Activated naive CD8-positive, alpha-beta T cell treated with anti-CD3 and anti-CD28 coated beads, Interleukin-2, amount 10 ng/mL, durations not matched to agents 7 days and 5 days (primary cell): ENCODE measurements at regions not wholly inside any gene's neighbourhood (a gene's known extent, or its start where the extent isn't known, plus 50 kb on each side); places are given as distances from the start of the nearest gene placed in this dataset.
"Not testable (repeated sequence)": the region's sequence is repeated elsewhere in the genome, so short reads cannot be mapped to it uniquely, and the experiment has no call there.

Source experiments
- ATAC-seq: fragments of 150-1000 bp; cut with Tn5 transposase; one replicate; pipeline ENCODE4 v1.10.0; 2021; ENCODE audit warnings: low read depth, moderate library complexity
- POLR2A ChIA-PET: fragments of 350-600 bp; sonication (Branson Sonifier 250); formaldehyde crosslinking; loops from one replicate; lab custom pipeline; 2021; ENCODE audit warnings: antibody characterized with exemption; lab: Charles Lee
- DNase-seq: peaks from one replicate; pipeline ENCODE4 v3.0.0; 2021
- H3K27ac Mint-ChIP-seq: one replicate; pipeline ENCODE4 v1.8.0; 2022; ENCODE audit warnings: mild to moderate bottlenecking, mixed read lengths
- H3K27me3 Mint-ChIP-seq: one replicate; pipeline ENCODE4 v1.8.0; 2022; ENCODE audit warnings: mild to moderate bottlenecking, moderate library complexity, mixed read lengths
- H3K36me3 Mint-ChIP-seq: one replicate; pipeline ENCODE4 v1.8.0; 2021; ENCODE audit warnings: mild to moderate bottlenecking, mixed read lengths
- H3K4me1 Mint-ChIP-seq: one replicate; pipeline ENCODE4 v1.8.0; 2021; ENCODE audit warnings: mixed read lengths
- H3K4me3 Mint-ChIP-seq: one replicate; pipeline ENCODE4 v1.8.0; 2022; ENCODE audit warnings: mild to moderate bottlenecking, moderate library complexity, mixed read lengths
- H3K9me3 Mint-ChIP-seq: one replicate; pipeline ENCODE4 v1.8.0; 2021; ENCODE audit warnings: mixed read lengths

DNA sequence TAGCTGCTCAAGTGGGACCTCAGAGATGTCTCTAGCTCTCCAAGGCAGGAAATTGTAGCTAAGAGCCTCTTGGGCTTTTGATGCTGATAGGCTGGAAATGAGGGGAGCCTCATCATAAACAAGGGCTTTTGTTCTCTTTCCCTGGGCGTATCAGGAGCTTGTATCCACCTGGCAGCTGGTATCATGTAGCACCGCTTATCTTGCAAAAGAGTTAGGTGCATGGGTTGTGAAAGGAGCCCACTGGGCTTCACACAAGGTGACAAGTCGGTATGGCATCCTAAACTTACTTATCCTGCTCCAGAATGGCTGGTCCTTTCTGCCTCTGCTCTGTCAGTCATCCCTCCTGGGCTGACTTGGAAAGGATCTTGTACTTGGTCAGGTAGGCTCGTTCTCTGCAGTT, 565.8 kb downstream of the GRXCR1 start:
- H3K36me3 Mint-ChIP-seq: no peaks in the 10 kb centered on the region
- H3K4me3 Mint-ChIP-seq: no peak overlapping the region
- no peak for DNase-seq
- no peaks in the 10 kb centered on the region for H3K4me1 Mint-ChIP-seq
- no peak for ATAC-seq
- POLR2A ChIA-PET: no interaction called here
- no peak overlapping the region for H3K27ac Mint-ChIP-seq
- H3K27me3 Mint-ChIP-seq: no peaks in the 10 kb centered on the region
- peaks cover 2% of the 10 kb centered on the region for H3K9me3 Mint-ChIP-seq

DNA sequence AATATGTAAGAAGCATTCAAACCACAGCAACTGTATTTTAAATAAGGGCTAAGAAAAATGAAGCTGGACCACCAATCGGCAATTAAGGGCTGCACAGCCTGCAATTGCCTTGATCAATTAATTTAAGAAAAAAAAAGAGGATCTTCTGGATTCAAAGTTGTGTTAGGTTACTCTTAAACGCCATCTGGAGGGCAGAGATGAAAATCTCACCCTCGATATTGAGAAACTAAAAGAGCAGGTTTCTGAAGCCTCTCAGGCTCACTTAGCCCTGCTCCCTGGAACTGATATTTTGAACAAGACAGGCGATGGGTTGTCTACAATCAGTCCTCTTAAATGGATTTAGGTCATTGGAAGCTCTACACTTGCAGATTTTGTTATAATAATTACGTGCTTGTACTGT, 579.4 kb downstream of the GRXCR1 start:
- POLR2A ChIA-PET: no interaction called here
- ATAC-seq: no peak
- H3K4me3 Mint-ChIP-seq: no peak overlapping the region

DNA sequence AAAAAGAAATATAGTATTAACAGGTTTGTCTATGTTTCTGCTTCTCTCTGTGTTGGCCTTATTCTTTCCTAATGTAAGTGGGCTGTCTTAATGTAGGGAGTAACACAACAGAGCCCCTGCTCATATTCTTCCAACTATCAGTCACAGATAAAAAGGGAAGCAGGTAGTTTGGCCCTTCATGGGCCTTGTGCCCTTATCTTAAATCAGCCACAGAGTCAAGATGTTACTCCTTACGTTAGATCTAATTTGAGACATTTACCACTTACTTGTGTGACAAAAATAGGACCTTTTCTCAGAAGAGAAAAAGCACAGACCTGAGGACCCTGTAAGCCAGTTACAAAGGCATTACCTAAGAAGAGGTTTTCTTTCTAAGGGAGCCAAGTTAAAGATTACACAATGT, 589.0 kb downstream of the GRXCR1 start:
- Mint-ChIP-seq H3K27me3 (no peaks in the 10 kb centered on the region), H3K27ac (no peak overlapping the region), H3K9me3 (peaks cover 4% of the 10 kb centered on the region), H3K4me1 (no peaks in the 10 kb centered on the region), H3K4me3 (no peak overlapping the region), H3K36me3 (no peaks in the 10 kb centered on the region)
- DNase-seq: no peak
- POLR2A ChIA-PET: no interaction called here
- no peak for ATAC-seq

More for the DNA sequence above, 579.4 kb downstream of the GRXCR1 start:
- Mint-ChIP-seq H3K27ac (no peak overlapping the region), H3K27me3 (no peaks in the 10 kb centered on the region), H3K4me1 (no peaks in the 10 kb centered on the region), H3K36me3 (no peaks in the 10 kb centered on the region), H3K9me3 (peaks cover 12% of the 10 kb centered on the region)
- no peak for DNase-seq

DNA sequence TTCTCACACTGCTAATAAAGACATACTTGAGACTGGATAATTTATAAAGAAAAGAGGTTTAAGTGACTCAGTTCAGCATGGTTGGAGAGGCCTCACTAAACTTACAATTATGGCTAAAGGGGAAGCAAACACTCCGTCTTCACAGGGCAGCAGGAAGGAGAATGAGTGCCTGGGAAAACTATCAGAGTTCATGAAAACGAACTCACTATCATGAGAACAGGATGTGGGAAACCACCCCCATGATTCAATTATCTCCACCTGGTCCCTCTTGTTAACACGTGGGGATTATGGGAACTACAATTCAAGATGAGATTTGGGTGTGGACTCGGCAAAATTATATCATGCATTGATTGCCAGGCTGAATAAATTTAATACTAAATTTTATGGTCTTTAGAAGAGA, 592.7 kb downstream of the GRXCR1 start:
- Mint-ChIP-seq H3K4me1 (no peaks in the 10 kb centered on the region), H3K27me3 (no peaks in the 10 kb centered on the region), H3K4me3 (no peak overlapping the region), H3K9me3 (peaks cover 4% of the 10 kb centered on the region), H3K36me3 (no peaks in the 10 kb centered on the region), H3K27ac (no peak overlapping the region)
- ATAC-seq: no peak
- DNase-seq: no peak
- POLR2A ChIA-PET: no interaction called here

DNA sequence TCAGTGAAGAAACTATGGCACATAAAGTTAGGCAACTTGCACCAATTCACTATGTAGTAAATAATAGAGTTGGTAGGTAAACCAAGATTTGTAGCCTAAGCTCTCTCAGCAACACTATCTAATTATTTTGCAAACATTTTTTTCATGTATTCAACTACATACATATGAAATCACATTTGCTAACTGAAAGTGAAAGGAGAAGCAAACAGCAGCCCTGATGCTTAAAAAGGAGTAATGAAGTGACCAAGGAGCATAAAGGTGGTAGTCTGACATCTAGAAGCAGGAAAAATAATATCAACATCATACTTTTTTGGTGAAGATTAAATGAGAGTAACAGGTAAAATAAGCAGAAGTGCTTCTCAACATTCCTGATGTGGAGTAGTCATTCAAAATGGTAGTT, 603.7 kb downstream of the GRXCR1 start:
- Mint-ChIP-seq H3K27ac (no peak overlapping the region), H3K27me3 (no peaks in the 10 kb centered on the region), H3K4me1 (no peaks in the 10 kb centered on the region), H3K36me3 (no peaks in the 10 kb centered on the region), H3K9me3 (no peaks in the 10 kb centered on the region), H3K4me3 (no peak overlapping the region)
- ATAC-seq: no peak
- DNase-seq: no peak
- POLR2A ChIA-PET: no interaction called here

DNA sequence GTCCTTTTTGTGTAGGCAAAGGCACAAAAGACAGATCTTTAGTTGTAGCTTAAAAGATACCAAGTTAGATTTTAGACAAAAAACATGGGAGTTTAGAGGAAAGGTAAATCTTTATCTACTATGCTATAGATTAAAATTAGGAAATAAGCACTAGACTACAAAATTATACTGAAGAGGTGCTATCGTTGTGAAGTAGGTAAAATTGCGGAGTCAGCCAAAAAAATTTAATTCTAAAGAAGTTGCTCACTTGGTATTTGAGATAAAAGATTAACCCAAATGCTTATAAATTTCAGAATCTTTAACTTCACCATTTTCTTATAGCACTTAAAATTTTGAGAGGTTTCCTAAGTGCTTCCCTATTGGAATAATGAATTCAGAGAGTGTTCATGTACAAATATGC, 604.1 kb downstream of the GRXCR1 start:
- Mint-ChIP-seq H3K9me3 (no peaks in the 10 kb centered on the region), H3K27me3 (no peaks in the 10 kb centered on the region), H3K36me3 (no peaks in the 10 kb centered on the region), H3K4me3 (no peak overlapping the region), H3K4me1 (no peaks in the 10 kb centered on the region), H3K27ac (no peak overlapping the region)
- DNase-seq (no peak), ATAC-seq (no peak)
- POLR2A ChIA-PET: no interaction called here

DNA sequence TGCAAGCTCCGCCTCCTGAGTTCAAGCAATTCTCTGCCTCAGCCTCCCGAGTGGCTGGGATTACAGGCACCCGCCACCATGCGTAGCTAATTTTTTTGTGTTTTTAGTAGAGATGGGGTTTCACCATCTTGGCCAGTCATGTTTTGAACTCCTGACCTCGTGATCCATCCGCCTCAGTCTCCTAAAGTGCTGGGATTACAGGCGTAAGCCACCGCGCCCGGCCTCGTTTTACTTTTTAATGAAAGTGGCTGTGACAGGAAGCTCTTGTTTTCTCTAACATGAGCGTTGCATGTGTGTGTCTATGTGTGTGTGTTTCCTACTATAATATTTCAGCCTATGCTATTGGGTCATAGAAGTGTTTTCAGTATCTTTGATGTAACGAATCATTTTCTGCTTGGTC, 613.3 kb downstream of the GRXCR1 start:
- H3K4me3 Mint-ChIP-seq, DNase-seq, H3K36me3 Mint-ChIP-seq, H3K27me3 Mint-ChIP-seq, POLR2A ChIA-PET, H3K4me1 Mint-ChIP-seq, H3K27ac Mint-ChIP-seq, H3K9me3 Mint-ChIP-seq, ATAC-seq: not testable (repeated sequence)

DNA sequence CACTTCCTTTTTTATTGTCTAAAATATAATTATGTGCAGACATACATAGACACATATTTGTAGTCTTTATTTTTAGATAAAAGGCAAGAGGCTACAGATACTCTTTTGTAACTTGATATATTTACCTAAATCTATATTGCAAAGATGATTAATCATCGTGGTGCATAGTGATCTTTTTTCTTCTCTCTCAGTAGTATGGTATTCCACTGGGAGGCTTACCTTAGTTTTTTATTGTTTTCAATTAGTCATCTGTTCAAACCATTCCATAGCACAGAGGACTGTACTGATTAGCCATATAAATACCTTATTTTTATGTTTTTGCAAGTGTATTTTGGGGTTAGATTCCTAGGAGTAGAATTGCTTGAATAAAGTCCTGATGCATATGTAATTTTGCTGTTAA, 619.7 kb downstream of the GRXCR1 start:
- no peaks in the 10 kb centered on the region for H3K4me1 Mint-ChIP-seq
- no peak overlapping the region for H3K4me3 Mint-ChIP-seq
- H3K9me3 Mint-ChIP-seq: peaks cover 2% of the 10 kb centered on the region
- no peaks in the 10 kb centered on the region for H3K27me3 Mint-ChIP-seq
- DNase-seq (no peak), ATAC-seq (no peak)
- POLR2A ChIA-PET: no interaction called here
- H3K27ac Mint-ChIP-seq: no peak overlapping the region
- H3K36me3 Mint-ChIP-seq: no peaks in the 10 kb centered on the region

DNA sequence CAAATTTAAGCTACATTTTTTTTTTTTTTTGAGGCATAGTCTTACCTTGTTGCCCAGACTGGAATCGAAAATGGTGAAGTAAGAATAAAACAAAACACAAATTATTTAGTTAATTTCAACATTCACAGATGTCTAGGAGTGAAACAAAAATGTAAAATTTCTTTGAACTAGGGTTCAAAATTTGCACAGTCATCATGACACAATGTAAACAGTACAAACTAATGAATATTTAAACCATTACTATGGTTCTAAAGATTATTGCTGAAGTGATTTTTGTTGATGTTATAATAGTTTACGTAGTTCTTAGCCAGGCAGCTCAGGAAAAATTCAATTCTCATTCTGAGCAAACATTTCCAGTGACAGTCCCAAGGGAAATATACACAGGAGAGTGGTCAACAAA, 633.1 kb downstream of the GRXCR1 start:
- DNase-seq (no peak), ATAC-seq (no peak)
- no peaks in the 10 kb centered on the region for H3K27me3 Mint-ChIP-seq
- peaks cover 2% of the 10 kb centered on the region for H3K9me3 Mint-ChIP-seq
- H3K4me1 Mint-ChIP-seq: no peaks in the 10 kb centered on the region
- H3K4me3 Mint-ChIP-seq: no peak overlapping the region
- POLR2A ChIA-PET: no interaction called here
- no peaks in the 10 kb centered on the region for H3K36me3 Mint-ChIP-seq
- H3K27ac Mint-ChIP-seq: no peak overlapping the region

DNA sequence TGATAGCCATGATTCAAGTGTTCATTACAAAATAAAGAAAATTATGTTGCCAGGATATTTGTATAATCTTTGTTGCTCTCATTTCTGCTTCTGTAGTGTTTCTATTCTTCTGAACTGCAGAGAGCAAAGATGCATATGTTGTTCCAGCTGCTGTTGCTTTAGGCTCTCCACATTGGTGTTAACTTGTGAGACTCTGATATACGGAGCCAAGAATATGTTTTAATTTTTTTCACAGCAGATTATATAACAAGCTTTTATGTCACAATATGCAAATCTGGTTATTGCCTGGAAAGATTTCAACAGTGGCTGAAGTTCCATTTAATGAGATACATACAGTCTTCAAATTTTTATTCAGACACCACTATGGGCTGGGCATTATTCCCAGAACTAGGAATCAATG, 655.0 kb downstream of the GRXCR1 start:
- no peaks in the 10 kb centered on the region for H3K36me3 Mint-ChIP-seq
- H3K4me3 Mint-ChIP-seq: no peak overlapping the region
- peaks cover 7% of the 10 kb centered on the region for H3K9me3 Mint-ChIP-seq
- H3K27me3 Mint-ChIP-seq: no peaks in the 10 kb centered on the region
- ATAC-seq (no peak), DNase-seq (no peak)
- H3K27ac Mint-ChIP-seq: no peak overlapping the region
- no peaks in the 10 kb centered on the region for H3K4me1 Mint-ChIP-seq
- POLR2A ChIA-PET: no interaction called here

DNA sequence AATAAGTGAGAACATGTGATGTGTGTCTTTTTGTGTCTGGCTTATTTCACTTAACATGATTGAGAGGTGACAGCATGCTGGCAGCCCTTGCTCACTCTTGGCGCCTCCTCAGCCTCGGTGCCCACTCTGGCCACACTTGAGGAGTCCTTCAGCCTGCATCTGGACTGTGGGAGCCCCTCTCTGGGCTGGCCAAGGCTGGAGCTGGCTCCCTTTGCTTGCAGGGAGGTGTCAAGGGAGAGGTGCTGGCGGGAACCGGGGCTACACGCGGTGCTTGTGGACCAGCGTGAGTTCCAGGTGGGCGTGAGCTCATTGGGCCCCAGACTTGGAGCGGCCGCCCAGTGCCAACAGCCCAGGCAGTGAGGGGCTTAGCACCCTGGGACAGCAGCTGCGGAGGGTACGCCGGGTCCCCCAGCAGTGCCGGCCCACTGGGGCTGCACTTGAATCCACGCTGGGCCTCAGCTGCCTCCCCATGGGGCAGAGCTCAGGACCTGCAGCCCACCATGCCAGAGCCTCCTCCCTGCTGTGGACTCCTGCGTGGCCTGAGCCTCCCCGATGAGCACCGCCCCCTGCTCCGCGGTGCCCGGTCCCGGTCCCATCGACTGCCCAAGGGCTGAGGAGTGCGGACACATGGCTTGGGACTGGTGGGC, 658.6 kb downstream of the GRXCR1 start:
- Mint-ChIP-seq H3K27me3 (no peaks in the 10 kb centered on the region), H3K9me3 (peaks cover 9% of the 10 kb centered on the region), H3K4me3 (no peak overlapping the region), H3K4me1 (no peaks in the 10 kb centered on the region), H3K36me3 (no peaks in the 10 kb centered on the region), H3K27ac (no peak overlapping the region)
- DNase-seq (no peak), ATAC-seq (no peak)
- POLR2A ChIA-PET: no interaction called here

DNA sequence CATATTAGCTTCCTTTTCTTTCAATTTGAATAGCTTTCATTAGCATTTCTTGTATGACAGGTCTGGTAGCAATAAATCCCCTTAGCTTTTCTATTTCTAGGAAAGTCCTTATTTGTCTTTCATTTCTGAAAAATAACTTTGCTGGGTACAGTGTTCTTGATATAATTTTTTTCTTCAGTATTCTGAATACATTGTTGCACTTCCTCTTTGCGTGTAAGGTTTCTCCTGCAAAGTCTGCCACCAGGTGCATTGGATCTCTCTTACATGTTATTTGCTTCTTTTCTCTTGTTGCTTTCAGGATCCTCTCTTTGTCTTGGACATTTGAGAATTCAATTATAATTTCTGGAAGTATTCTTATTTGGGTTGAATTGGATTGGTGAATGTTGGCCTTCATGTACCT, 663.7 kb downstream of the GRXCR1 start:
- POLR2A ChIA-PET: no interaction called here
- Mint-ChIP-seq H3K9me3 (peaks cover 5% of the 10 kb centered on the region), H3K27me3 (no peaks in the 10 kb centered on the region), H3K36me3 (no peaks in the 10 kb centered on the region), H3K4me3 (no peak overlapping the region), H3K27ac (no peak overlapping the region), H3K4me1 (no peaks in the 10 kb centered on the region)
- ATAC-seq: no peak
- DNase-seq: no peak

DNA sequence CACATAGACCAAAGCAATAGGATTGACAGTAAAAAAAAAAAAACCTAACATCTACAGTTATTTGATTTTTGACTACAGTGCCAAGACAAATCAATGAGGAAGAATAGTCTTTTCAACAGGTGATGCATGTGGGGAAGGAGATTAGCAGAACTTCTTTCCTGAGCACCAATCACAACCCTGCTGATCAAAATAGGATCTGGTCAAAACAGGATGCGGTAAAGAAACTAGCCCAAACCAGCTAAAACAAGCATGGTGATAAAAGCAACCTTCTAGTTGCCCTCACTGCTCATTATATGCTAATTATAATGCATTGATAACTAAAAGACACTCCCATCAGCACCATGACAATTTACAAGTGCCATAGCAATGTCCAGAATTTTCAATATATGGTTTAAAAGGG, 667.5 kb downstream of the GRXCR1 start:
- no peak overlapping the region for H3K27ac Mint-ChIP-seq
- no peaks in the 10 kb centered on the region for H3K36me3 Mint-ChIP-seq
- ATAC-seq (no peak), DNase-seq (no peak)
- no peaks in the 10 kb centered on the region for H3K27me3 Mint-ChIP-seq
- H3K4me3 Mint-ChIP-seq: no peak overlapping the region
- no peaks in the 10 kb centered on the region for H3K4me1 Mint-ChIP-seq
- H3K9me3 Mint-ChIP-seq: peaks cover 2% of the 10 kb centered on the region
- POLR2A ChIA-PET: no interaction called here

DNA sequence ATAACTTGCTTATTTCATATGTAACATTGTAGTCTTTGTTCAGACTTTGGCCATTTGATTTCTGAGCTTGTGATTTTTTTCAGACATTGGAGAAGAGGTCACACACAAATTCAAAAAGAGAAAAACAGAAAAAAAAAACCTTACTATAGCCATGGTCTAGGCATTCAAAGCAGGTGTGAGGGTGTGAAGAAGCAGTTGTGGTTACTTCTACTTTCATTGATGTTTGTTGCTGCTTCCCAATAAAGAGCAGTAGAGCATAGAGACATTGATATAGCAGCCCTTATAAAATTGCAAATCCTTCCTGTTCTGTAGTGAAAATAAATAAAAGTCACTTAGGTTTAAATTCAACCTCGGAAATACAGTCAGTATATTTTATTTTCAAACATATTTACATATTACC, 671.6 kb downstream of the GRXCR1 start:
- Mint-ChIP-seq H3K4me3 (no peak overlapping the region), H3K4me1 (no peaks in the 10 kb centered on the region), H3K9me3 (peaks cover 2% of the 10 kb centered on the region), H3K27ac (no peak overlapping the region), H3K27me3 (no peaks in the 10 kb centered on the region), H3K36me3 (no peaks in the 10 kb centered on the region)
- ATAC-seq: no peak
- POLR2A ChIA-PET: no interaction called here
- no peak for DNase-seq

DNA sequence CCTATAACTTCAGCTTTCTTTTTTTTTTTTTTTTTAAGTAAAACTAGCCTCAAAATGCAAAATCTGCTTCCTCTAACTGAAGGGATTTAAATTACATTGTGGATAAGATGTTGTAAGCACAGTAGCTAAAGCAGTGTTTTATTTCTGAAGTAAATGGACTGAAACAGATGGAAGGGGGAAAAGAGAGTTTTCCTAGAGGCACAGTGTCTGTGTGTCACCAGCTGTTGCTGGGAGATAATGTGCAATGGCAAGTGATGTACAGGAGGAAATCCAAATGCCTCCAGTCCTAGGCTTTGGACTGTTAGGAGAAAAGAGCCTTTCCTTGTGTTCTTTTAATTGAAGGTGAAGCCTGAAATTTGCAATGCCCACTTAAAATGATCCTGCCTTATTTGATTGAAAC, 672.1 kb downstream of the GRXCR1 start:
- Mint-ChIP-seq H3K27ac (no peak overlapping the region), H3K27me3 (no peaks in the 10 kb centered on the region), H3K4me3 (no peak overlapping the region), H3K9me3 (peaks cover 2% of the 10 kb centered on the region), H3K4me1 (no peaks in the 10 kb centered on the region), H3K36me3 (no peaks in the 10 kb centered on the region)
- POLR2A ChIA-PET: no interaction called here
- ATAC-seq: no peak
- DNase-seq: no peak
